ENCODE measurements at regions not wholly inside any gene's neighbourhood (a gene's known extent, or its start where the extent isn't known, plus 50 kb on each side); places are given as distances from the start of the nearest gene placed in this dataset.

DNA sequence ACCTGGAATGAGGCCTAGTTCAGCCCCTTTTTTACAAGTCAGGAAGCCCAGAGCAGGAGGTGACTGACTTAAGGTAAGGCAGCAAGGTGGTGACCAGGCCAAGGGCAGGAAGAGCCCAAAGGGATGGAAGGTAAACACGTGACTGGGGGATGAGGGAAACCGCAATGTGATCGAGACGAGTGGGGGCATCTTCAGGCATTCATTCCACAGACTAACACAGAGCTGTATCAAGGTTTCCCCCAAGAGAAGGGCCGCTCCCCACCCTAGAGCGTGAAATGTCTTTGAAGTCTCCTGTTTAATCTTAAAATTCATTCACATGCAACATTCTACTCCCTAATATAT lies 76.3 kb upstream of the PIM1 start:
- H3K9me3 ChIP-seq, result no peaks in the 10 kb centered on the region
- no peaks in the 10 kb centered on the region for H3K36me3 ChIP-seq
- no peak overlapping the region for H3K4me3 ChIP-seq
- no peak for DNase-seq (ENCODE audit: extremely low spot score in 2 of 2)
- intact Hi-C loops (cut with DNase I), result loop anchor here (10.0 kb wide), 1 partner anchor 891 kb away; no protein-coding TSS in a partner anchor
- no peaks in the 10 kb centered on the region for H3K27me3 ChIP-seq
- no peak overlapping the region for H3K27ac ChIP-seq
- TF ChIP-seq POLR2AphosphoS5 (IDR thresholded peaks at IDR 0.05; ENCODE audit: insufficient read depth in 1 of 2, low read depth in 1 of 2) (no peak), POLR2A (IDR thresholded peaks at IDR 0.05) (no peak)
- TF ChIP-seq, protein P1, sequence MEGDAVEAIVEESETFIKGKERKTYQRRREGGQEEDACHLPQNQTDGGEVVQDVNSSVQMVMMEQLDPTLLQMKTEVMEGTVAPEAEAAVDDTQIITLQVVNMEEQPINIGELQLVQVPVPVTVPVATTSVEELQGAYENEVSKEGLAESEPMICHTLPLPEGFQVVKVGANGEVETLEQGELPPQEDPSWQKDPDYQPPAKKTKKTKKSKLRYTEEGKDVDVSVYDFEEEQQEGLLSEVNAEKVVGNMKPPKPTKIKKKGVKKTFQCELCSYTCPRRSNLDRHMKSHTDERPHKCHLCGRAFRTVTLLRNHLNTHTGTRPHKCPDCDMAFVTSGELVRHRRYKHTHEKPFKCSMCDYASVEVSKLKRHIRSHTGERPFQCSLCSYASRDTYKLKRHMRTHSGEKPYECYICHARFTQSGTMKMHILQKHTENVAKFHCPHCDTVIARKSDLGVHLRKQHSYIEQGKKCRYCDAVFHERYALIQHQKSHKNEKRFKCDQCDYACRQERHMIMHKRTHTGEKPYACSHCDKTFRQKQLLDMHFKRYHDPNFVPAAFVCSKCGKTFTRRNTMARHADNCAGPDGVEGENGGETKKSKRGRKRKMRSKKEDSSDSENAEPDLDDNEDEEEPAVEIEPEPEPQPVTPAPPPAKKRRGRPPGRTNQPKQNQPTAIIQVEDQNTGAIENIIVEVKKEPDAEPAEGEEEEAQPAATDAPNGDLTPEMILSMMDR (IDR thresholded peaks at IDR 0.05), result no peak
- H3K4me1 ChIP-seq, result peaks cover 26% of the 10 kb centered on the region

DNA sequence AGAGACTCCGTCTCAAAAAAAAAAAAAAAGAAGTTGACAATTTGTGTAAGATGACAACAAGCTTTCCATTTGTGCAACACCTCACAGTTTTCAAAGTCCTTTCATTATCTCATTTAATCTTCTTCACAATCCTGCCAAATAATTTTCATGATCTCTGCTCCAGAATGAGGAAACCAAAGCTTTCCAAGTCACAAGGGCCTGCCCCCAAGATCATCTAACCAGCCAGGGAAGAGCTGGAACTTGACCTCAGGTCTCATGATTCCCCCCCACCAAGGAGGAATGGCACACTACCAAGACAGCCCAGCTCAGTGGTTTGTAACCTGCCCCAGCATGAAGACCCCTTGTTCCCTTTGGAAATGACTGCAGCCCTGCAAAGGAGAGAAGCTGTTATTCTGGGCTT lies 74.0 kb upstream of the PIM1 start:
- no peaks in the 10 kb centered on the region for H3K36me3 ChIP-seq
- H3K4me3 ChIP-seq, result no peak overlapping the region
- no peaks in the 10 kb centered on the region for H3K9me3 ChIP-seq
- no peaks in the 10 kb centered on the region for H3K27me3 ChIP-seq
- no peak for TF ChIP-seq POLR2AphosphoS5 (IDR thresholded peaks at IDR 0.05; ENCODE audit: insufficient read depth in 1 of 2, low read depth in 1 of 2)
- TF ChIP-seq POLR2A (IDR thresholded peaks at IDR 0.05), result no peak
- TF ChIP-seq, protein P1 (IDR thresholded peaks at IDR 0.05), result no peak
- intact Hi-C loops (cut with DNase I), result loop anchor here (10.0 kb wide), 1 partner anchor 889 kb away; no protein-coding TSS in a partner anchor
- peaks cover 17% of the 10 kb centered on the region for H3K4me1 ChIP-seq
- DNase-seq (ENCODE audit: extremely low spot score in 2 of 2), result no peak
- no peak overlapping the region for H3K27ac ChIP-seq

DNA sequence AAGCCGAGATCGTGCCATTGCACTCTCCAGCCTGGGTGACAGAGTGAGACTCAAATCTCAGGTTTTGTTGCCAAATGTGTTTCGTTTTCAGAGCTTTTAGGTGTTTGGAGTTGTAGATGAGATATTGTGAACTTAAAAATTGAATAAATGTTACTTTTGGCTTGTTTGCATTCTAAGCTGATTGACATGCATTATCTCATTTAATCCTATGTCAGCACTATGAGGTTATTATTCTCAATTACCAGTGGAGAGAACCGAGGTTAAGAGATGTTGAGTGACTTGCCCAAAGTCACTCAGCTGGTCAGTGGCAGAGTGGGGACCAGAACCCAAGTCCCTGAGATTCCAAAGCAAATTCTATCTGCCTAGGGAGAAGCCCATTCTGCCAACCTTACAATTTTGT lies 72.6 kb upstream of the PIM1 start:
- Histone ChIP-seq H3K4me1 (peaks cover 27% of the 10 kb centered on the region), H3K4me3 (no peak overlapping the region), H3K36me3 (no peaks in the 10 kb centered on the region)

DNA sequence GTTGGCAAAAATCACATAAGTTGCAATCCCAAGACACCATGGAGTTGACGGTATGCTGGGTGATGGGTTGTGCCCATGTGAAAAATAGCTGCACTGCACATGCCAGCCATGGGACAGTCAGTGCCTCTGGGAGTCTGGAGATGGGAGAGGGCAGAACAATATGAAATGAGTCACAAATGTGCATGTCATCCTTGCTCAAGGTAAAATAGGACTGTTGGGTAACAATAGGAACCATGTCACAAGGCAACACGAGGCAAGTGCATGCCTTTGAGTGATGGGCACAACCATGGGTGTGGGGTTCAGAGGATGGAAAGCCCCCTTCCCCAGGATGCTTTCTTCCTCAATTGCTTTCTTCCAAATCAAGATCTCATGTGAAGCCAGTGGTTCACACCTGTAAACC lies 70.5 kb upstream of the PIM1 start:
- Histone ChIP-seq H3K27me3 (no peaks in the 10 kb centered on the region), H3K36me3 (no peaks in the 10 kb centered on the region), H3K4me1 (peaks cover 28% of the 10 kb centered on the region), H3K9me3 (no peaks in the 10 kb centered on the region), H3K27ac (no peak overlapping the region), H3K4me3 (no peak overlapping the region)
- TF ChIP-seq, protein P1 (IDR thresholded peaks at IDR 0.05), result no peak
- no peak for TF ChIP-seq POLR2A (IDR thresholded peaks at IDR 0.05)
- TF ChIP-seq POLR2AphosphoS5 (IDR thresholded peaks at IDR 0.05; ENCODE audit: insufficient read depth in 1 of 2, low read depth in 1 of 2), result peak in 1 of 2 donors; percentile 62
- intact Hi-C loops (cut with DNase I), result loop anchor here (10.0 kb wide), 1 partner anchor 885 kb away; no protein-coding TSS in a partner anchor
- no peak for DNase-seq (ENCODE audit: extremely low spot score in 2 of 2)

More for the DNA sequence above, 72.6 kb upstream of the PIM1 start:
- intact Hi-C loops (cut with DNase I), result loop anchor here (10.0 kb wide), 1 partner anchor 887 kb away; no protein-coding TSS in a partner anchor
- no peaks in the 10 kb centered on the region for H3K27me3 ChIP-seq
- DNase-seq (ENCODE audit: extremely low spot score in 2 of 2), result no peak
- no peaks in the 10 kb centered on the region for H3K9me3 ChIP-seq
- H3K27ac ChIP-seq, result no peak overlapping the region
- TF ChIP-seq, protein P1 (IDR thresholded peaks at IDR 0.05), result no peak
- TF ChIP-seq POLR2A (IDR thresholded peaks at IDR 0.05) (no peak), POLR2AphosphoS5 (IDR thresholded peaks at IDR 0.05; ENCODE audit: insufficient read depth in 1 of 2, low read depth in 1 of 2) (no peak)

DNA sequence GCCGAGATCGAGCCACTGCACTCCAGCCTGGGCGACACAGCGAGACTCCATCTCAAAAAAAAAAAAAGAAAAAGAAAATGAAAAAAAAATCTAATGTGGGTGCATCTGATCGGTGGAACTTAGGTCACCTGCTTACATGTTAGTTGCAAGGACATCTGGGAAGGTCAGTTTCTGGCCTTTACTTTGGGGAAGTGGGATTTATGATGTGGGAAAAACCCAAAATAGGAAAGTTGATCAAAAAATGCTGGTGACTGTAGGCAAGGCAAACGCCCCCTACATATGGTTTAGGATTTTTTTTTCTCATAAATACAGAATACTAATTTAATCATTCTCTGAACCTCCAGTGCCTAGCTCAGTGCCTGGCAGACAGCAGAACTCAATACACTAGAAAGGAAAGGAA lies 69.2 kb upstream of the PIM1 start:
- Histone ChIP-seq H3K27ac (no peak overlapping the region), H3K4me1 (peaks cover 30% of the 10 kb centered on the region), H3K36me3 (no peaks in the 10 kb centered on the region), H3K27me3 (no peaks in the 10 kb centered on the region), H3K9me3 (no peaks in the 10 kb centered on the region), H3K4me3 (no peak overlapping the region)
- no peak for TF ChIP-seq POLR2A (IDR thresholded peaks at IDR 0.05)
- no peak for TF ChIP-seq POLR2AphosphoS5 (IDR thresholded peaks at IDR 0.05; ENCODE audit: insufficient read depth in 1 of 2, low read depth in 1 of 2)
- TF ChIP-seq, protein P1 (IDR thresholded peaks at IDR 0.05), result no peak
- intact Hi-C loops (cut with DNase I), result no loop called here
- no peak for DNase-seq (ENCODE audit: extremely low spot score in 2 of 2)

Data from vagina (tissue), 2 donors.